NCI-H2227 (cell line): ENCODE measurements at regions not wholly inside any gene's neighbourhood (a gene's known extent, or its start where the extent isn't known, plus 50 kb on each side); places are given as distances from the start of the nearest gene placed in this dataset.

Experiments used
- DNase-seq: peaks from one replicate; lab custom pipeline; 2025; ENCODE audit not compliant: unreplicated experiment; lab: John Stamatoyannopoulos, UW

- no peak for DNase-seq
Observed at GRCh38 chr14:36035675-36036074, 140.8 kb downstream of the PTCSC3 start.

- DNase-seq = no peak
Observed at GRCh38 chr14:36028665-36029064, 147.9 kb downstream of the PTCSC3 start.

- DNase-seq = no peak
Observed at GRCh38 chr14:36028218-36028617, 148.3 kb downstream of the PTCSC3 start.

- DNase-seq = no peak
Observed at GRCh38 chr14:36027354-36027753, 149.2 kb downstream of the PTCSC3 start.

- no peak for DNase-seq
Observed at GRCh38 chr14:36022765-36023410, 153.6 kb downstream of the PTCSC3 start.

- DNase-seq = no peak
Observed at GRCh38 chr14:36021591-36022320, 154.8 kb downstream of the PTCSC3 start.

- no peak for DNase-seq
Observed at GRCh38 chr14:36021030-36021422, 155.5 kb downstream of the PTCSC3 start.

- no peak for DNase-seq
Observed at GRCh38 chr14:36020120-36021029, 156.1 kb downstream of the PTCSC3 start.

- no peak for DNase-seq
Observed at GRCh38 chr14:36019126-36019525, 157.4 kb downstream of the PTCSC3 start.

- no peak for DNase-seq
Observed at GRCh38 chr14:36014236-36014635, 162.3 kb downstream of the PTCSC3 start.

GRCh38 chr14:36013483-36013882, 163.0 kb downstream of the PTCSC3 start:
- DNase-seq = no peak

- no peak for DNase-seq
Observed at GRCh38 chr14:36012621-36013020, 163.9 kb downstream of the PTCSC3 start.

GRCh38 chr14:36009643-36010042, 166.9 kb downstream of the PTCSC3 start:
- DNase-seq = no peak

- DNase-seq = no peak
Observed at GRCh38 chr14:36006623-36007022, 169.9 kb downstream of the PTCSC3 start.

GRCh38 chr14:36005670-36006069, 170.9 kb downstream of the PTCSC3 start:
- peak; percentile 27 for DNase-seq

- no peak for DNase-seq
Observed at GRCh38 chr14:36001936-36002335, 174.6 kb downstream of the PTCSC3 start.

- DNase-seq = no peak
Observed at GRCh38 chr14:35999294-35999693, 173.2 kb downstream of the BRMS1L start.

GRCh38 chr14:35998303-35998702, 172.2 kb downstream of the BRMS1L start:
- DNase-seq = no peak

- no peak for DNase-seq
Observed at GRCh38 chr14:35993684-35993960, 167.5 kb downstream of the BRMS1L start.

- DNase-seq = no peak
Observed at GRCh38 chr14:35992816-35993683, 166.9 kb downstream of the BRMS1L start.

- DNase-seq = no peak
Observed at GRCh38 chr14:35991356-35991755, 165.2 kb downstream of the BRMS1L start.
